ACHN (cell line): ENCODE measurements at regions not wholly inside any gene's neighbourhood (a gene's known extent, or its start where the extent isn't known, plus 50 kb on each side); places are given as distances from the start of the nearest gene placed in this dataset.

Experiments used
- DNase-seq: peaks from one replicate; pipeline ENCODE4 v3.0.0-alpha.2; 2015
- in situ Hi-C: cut with HindIII; loops from 2 replicates; pipeline ENCODE4 v1.10.0; 2017; ENCODE audit warnings: low sequenced_read_pairs, low pct_ligation_motif_present, low pct_unique_long_range_greater_than_20kb

DNA sequence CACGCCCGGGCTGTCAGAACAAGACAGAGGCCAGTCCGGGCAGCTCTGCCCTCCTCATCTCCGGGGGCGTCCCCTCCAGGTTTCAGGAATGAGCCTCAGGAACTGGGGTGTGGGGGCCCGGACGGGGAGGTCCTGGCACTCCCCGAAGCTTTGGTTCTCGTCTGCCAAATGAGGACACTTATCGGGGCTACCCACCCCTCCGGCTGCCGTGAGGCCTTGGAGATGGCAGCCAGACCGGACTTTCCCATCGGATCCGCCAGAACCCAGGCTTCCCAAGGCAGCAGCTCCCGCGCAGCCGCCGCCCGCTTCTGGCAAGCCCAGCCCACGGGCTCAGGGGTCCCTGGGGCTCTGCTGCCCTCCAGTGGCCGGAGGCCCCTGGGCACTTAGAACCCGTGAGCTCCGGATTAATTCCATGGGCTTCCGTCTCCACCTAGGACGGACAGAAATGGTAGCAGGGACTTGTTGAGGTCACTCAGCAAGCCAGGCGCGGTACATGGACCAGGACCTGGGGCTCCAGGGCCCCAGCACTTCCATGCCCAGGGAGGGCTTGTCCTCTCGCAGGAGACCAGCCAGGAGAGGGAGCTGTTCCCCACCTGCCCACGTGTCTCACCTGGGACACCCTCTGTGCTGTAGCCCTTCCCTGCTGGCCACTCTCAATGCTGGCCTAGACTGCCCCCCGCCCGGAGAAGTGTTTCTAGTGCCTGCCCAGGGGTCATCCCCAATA lies 89.4 kb downstream of the LINGO1 start:
- in situ Hi-C loops = loop anchor here (25.0 kb wide), 1 partner anchor 431 kb away; no protein-coding TSS in a partner anchor

GRCh38 chr15:77542491-77543001 lies 90.2 kb downstream of the LINGO1 start:
- in situ Hi-C loops = loop anchor here (25.0 kb wide), 1 partner anchor 430 kb away; no protein-coding TSS in a partner anchor
- peak; percentile 21 for DNase-seq

More for the DNA sequence above, 89.4 kb downstream of the LINGO1 start:
- DNase-seq = peak; percentile 79

DNA sequence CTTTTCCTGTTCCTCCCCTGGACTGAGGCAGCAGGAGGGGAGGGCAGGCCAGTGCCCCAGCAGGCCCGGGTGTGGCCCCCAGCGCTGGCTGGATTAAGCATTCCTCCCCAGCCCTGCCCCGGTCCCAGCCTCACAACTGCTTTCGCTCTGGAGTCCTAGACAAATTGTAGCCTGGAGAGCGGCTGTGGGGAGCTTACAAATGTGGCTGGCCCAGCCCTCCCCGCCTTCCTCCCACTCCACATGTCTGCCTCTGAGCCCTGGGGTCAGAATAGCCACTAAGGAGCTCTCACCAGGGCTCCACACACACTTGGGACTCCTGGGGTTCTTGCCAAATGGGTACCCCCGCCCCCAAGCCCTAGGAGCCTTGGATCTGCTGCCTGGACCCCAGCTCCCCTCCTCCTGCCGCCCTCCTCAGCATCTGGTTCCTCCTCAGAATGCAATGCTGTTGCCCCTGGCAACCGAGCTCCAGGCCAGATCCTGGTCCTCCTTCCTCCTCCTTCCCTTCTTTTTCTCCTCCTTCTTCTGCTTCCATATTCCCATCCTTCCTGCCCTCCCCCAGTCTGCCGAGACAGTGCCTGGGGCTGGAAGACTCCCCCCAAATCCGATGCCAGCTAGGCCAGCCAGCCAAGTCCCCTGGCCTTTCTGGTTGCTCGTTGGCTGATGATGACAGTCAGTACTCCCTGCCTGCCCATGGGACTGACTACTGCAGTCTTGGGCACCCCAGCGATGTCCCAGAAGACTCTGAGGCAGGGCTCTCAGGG lies 91.1 kb downstream of the LINGO1 start:
- in situ Hi-C loops = loop anchor here (25.0 kb wide), 1 partner anchor 429 kb away; no protein-coding TSS in a partner anchor
- DNase-seq = no peak

DNA sequence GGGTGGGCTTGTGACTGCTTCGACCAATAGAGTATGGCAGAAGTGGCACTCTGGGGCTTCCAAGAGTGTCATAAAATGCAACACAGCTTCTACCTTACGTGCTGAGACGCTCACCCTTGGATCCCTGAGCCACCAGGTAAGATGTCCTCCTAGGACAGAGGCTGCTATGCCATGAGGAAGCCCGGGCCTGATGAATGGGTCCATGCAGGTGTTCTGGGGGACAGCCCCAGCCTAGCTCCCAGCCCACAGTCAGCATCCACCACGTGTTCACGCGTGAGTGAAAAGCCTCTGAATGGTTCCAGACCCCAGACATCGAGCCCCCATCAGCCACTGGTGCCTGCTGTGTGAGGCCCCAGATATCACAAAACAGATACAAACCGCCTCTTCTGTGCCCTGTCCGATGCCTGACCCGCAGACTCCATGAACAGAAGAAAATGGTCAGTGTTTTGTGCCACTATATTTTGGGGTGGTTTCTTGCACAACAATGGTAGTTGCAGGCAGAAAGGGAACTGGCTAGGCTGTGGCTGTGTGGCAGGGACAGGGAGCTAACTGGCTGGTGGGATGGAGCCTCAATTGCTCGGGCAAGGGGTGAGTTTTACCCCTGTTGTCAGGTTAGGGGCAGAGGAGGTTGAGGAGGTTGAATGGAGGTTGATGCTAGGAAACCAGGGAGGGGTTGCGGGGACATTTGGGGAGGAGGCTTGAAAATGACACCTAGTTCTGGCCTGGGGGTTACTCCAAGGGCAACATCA lies 92.2 kb downstream of the LINGO1 start:
- in situ Hi-C loops = loop anchor here (25.0 kb wide), 1 partner anchor 428 kb away; no protein-coding TSS in a partner anchor
- no peak for DNase-seq

DNA sequence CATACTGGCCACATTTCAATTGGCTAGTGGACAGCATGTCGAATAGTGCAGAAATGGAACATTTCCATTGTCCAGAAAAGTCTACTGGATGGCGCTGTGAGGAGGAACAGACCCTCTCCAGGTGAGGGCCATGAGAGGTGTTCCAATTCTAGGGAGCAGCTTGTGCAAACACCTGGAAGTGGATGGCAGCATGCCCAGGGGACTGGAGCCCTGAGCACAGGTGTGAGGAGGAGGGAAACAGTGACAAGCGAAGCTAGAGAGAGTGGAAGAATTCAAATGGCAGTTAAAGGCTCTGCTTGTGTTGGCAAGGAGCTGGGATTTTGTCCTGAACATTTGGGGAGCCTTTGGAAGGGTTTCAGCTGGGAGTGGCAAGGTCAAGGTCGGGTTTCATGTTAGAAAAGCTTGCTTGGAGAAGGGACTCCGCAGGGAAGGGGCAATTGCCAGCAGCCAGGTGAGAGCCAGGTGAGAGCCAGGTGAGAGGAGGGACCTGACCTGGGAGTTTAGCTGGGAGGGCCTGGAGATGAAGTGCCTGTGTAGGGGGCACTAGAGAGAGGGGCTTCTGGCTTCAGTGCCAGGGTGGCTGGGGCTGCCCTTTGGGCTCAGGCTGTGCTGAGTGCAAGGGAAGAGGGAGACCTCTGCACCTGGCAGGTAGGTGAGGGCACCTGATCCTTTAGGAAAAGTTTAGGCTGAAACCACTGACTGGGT lies 93.8 kb downstream of the LINGO1 start:
- in situ Hi-C loops = loop anchor here (25.0 kb wide), 1 partner anchor 427 kb away; no protein-coding TSS in a partner anchor
- DNase-seq = no peak

GRCh38 chr15:77538027-77538451 lies 94.7 kb downstream of the LINGO1 start:
- no peak for DNase-seq
- in situ Hi-C loops = loop anchor here (25.0 kb wide), 1 partner anchor 426 kb away; no protein-coding TSS in a partner anchor

GRCh38 chr15:77537006-77537405 lies 95.7 kb downstream of the LINGO1 start:
- in situ Hi-C loops = loop anchor here (25.0 kb wide), 1 partner anchor 425 kb away; no protein-coding TSS in a partner anchor
- DNase-seq = no peak

DNA sequence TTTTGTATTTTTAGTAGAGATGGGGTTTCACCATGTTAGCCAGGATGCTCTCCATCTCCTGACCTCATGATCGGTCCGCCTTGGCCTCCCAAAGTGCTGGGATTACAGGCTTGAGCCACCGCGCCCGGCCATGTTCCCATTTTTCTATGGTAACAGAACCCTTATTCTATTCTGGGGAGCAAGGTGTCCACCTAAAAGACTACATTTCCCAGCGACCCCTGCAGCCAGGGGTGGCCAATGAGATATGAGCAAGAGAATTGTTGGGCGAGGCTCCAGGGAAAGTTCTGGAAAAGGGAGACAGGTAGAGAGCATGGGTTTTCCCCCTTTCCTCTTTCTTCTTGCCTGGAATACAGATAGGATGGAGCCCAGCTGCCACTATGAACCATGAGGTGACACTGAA lies 96.9 kb downstream of the LINGO1 start:
- no peak for DNase-seq
- in situ Hi-C loops = loop anchor here (25.0 kb wide), 1 partner anchor 424 kb away; no protein-coding TSS in a partner anchor
